Bronchial epithelial cell (primary cell): ENCODE measurements at regions not wholly inside any gene's neighbourhood (a gene's known extent, or its start where the extent isn't known, plus 50 kb on each side); places are given as distances from the start of the nearest gene placed in this dataset.
A peak's percentile ranks its signal among the peaks of the same experiment; 100 is the strongest.
"Not testable (repeated sequence)": the region's sequence is repeated elsewhere in the genome, so short reads cannot be mapped to it uniquely, and the experiment has no call there.

Experiments
- DNase-seq: peaks from one replicate; pipeline ENCODE4 v3.0.0-alpha.2; 2010; ENCODE audit warnings: low read depth
- FAIRE-seq: peaks from 2 replicates; lab custom pipeline; 2011; peaks lifted over from hg19 to GRCh38; lab: Jason Lieb, UNC
- H3K27me3 ChIP-seq: 2 replicates; pipeline ENCODE4 v1.5.1; 2011; ENCODE audit warnings: low read length; ENCODE audit not compliant: control insufficient read depth, insufficient read depth
- H3K36me3 ChIP-seq: 2 replicates; pipeline ENCODE4 v1.5.1; 2011; ENCODE audit warnings: low read length; ENCODE audit not compliant: control insufficient read depth, insufficient read depth
- H3K4me3 ChIP-seq: 2 replicates; pipeline ENCODE4 v1.5.1; 2011; ENCODE audit warnings: mild to moderate bottlenecking, low read depth, low read length, control low read depth
- TF ChIP-seq, protein P1 (sequence below): IDR thresholded peaks from 2 replicates; pipeline ENCODE4 v1.5.1; 2011; ENCODE audit warnings: mild to moderate bottlenecking, moderate library complexity, low read length, control low read depth, inconsistent platforms; ENCODE audit not compliant: insufficient read depth, severe bottlenecking

GRCh38 chr9:78989031-78989658, 582.6 kb upstream of the TLE4 start:
- H3K27me3 ChIP-seq: no peaks in the 10 kb centered on the region
- TF ChIP-seq, protein P1, sequence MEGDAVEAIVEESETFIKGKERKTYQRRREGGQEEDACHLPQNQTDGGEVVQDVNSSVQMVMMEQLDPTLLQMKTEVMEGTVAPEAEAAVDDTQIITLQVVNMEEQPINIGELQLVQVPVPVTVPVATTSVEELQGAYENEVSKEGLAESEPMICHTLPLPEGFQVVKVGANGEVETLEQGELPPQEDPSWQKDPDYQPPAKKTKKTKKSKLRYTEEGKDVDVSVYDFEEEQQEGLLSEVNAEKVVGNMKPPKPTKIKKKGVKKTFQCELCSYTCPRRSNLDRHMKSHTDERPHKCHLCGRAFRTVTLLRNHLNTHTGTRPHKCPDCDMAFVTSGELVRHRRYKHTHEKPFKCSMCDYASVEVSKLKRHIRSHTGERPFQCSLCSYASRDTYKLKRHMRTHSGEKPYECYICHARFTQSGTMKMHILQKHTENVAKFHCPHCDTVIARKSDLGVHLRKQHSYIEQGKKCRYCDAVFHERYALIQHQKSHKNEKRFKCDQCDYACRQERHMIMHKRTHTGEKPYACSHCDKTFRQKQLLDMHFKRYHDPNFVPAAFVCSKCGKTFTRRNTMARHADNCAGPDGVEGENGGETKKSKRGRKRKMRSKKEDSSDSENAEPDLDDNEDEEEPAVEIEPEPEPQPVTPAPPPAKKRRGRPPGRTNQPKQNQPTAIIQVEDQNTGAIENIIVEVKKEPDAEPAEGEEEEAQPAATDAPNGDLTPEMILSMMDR: no peak
- no peaks in the 10 kb centered on the region for H3K36me3 ChIP-seq
- DNase-seq (peak; percentile 68), FAIRE-seq (no peak)
- H3K4me3 ChIP-seq: no peak overlapping the region

DNA sequence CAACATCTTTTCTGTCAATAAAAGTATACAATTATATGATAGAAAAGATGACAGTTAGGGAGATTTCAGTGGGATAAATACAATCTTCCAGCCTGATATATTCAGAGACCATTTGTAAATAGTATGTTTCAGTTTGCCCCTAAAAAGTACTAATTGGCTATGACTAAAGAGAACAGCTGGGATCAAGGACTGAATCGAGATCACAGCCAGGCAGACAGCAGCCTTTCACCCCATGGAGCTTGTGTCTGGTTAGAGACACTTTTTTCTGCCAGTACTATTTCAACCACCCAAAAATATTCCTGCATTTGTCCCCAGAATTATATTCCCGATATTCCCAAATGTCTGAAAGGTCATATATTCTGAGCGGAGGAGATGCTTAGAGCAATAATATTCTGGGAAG, 577.3 kb upstream of the TLE4 start:
- Histone ChIP-seq H3K36me3 (no peaks in the 10 kb centered on the region), H3K27me3 (no peaks in the 10 kb centered on the region), H3K4me3 (no peak overlapping the region)
- DNase-seq (no peak), FAIRE-seq (no peak)
- TF ChIP-seq, protein P1: no peak

- H3K4me3 ChIP-seq, DNase-seq, H3K36me3 ChIP-seq, H3K27me3 ChIP-seq, FAIRE-seq: not testable (repeated sequence)
These were observed 576.8 kb upstream of the TLE4 start for GRCh38 chr9:78994974-78995373.

- TF ChIP-seq, protein P1: no peak
- no peak for FAIRE-seq
- H3K36me3 ChIP-seq: no peaks in the 10 kb centered on the region
- no peak for DNase-seq
- no peaks in the 10 kb centered on the region for H3K27me3 ChIP-seq
- H3K4me3 ChIP-seq: no peak overlapping the region
These were observed 574.5 kb upstream of the TLE4 start for GRCh38 chr9:78997296-78997695.

DNA sequence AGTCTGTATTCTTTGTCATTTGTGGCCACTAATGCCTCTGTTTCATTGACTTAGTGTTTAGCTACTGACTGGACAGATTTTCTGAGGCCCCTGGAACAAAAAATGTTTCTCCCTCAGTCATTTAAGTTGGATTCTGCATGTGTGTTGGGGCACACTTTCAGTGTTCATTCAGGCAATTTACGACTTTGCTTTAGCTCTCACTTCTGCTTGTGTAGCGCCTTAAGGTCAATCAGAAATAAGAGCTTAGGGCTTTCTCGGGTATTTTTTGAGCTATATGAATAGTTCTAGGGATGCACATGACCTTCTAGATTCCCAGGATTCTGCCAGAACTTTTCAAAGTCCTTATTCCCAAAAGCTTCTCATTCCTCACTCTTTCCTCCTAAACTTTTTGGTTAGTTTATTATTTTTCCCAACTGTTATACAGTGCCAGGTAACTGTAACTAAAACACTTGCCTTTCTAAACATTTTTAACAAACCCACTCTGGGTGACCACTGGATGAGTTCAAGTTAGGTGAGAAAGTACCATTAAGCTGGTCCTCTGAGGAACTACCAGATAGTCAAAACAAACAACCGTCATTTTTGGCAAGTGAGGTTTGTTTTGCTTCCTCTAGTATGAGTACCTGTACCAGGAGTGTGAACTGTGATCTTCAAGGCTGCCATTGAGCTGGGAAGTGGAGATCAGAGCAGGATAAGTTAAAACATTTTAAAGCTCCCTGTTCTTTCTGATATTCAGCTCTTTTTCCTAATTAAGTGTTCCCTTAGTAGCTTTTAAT, 571.3 kb upstream of the TLE4 start:
- FAIRE-seq (no peak), DNase-seq (no peak)
- Histone ChIP-seq H3K36me3 (no peaks in the 10 kb centered on the region), H3K27me3 (no peaks in the 10 kb centered on the region), H3K4me3 (no peak overlapping the region)
- TF ChIP-seq, protein P1: no peak

DNA sequence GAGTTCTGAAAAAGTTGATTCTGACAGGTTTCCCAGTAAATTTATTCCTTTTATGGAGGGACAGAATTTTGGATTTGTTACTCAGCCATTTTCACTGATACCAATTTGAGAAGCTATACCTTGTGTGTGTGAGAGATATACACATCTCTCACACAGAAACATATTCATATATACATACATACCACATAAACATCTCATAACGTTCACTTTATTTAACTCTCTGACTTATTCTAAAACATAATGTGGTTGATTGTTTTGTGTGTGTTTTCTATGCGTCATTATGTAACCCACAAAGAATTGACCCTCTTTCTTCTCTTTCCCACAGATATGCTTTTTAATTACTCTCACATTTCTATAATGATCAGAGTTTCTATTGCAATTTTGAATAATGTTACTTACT, 570.8 kb upstream of the TLE4 start:
- Histone ChIP-seq H3K4me3 (no peak overlapping the region), H3K36me3 (no peaks in the 10 kb centered on the region), H3K27me3 (no peaks in the 10 kb centered on the region)
- TF ChIP-seq, protein P1: no peak
- FAIRE-seq: no peak
- DNase-seq: no peak
